Activated CD4-positive, alpha-beta T cell treated with anti-CD3 and anti-CD28 coated beads, Interleukin-2, amount 10 ng/mL, durations not matched to agents 7 days and 5 days (primary cell): ENCODE measurements at regions not wholly inside any gene's neighbourhood (a gene's known extent, or its start where the extent isn't known, plus 50 kb on each side); places are given as distances from the start of the nearest gene placed in this dataset.
A peak's percentile ranks its signal among the peaks of the same experiment; 100 is the strongest.

ENCODE experiments used
- CTCF ChIA-PET: fragments of 350-600 bp; sonication (Branson Sonifier 250); formaldehyde crosslinking; loops from one replicate; lab custom pipeline; 2021; ENCODE audit warnings: antibody characterized with exemption; lab: Charles Lee
- POLR2A ChIA-PET: fragments of 350-600 bp; sonication (Branson Sonifier 250); formaldehyde crosslinking; loops from one replicate; lab custom pipeline; 2021; ENCODE audit warnings: antibody characterized with exemption; lab: Charles Lee
- DNase-seq: peaks from one replicate; pipeline ENCODE4 v3.0.0-alpha.2; 2020
- H3K27ac Mint-ChIP-seq: one replicate; pipeline ENCODE4 v1.8.0; 2021; ENCODE audit warnings: mild to moderate bottlenecking, moderate library complexity, mixed read lengths
- H3K27me3 Mint-ChIP-seq: one replicate; pipeline ENCODE4 v1.8.0; 2021; ENCODE audit warnings: mixed read lengths
- H3K36me3 Mint-ChIP-seq: one replicate; pipeline ENCODE4 v1.8.0; 2021; ENCODE audit warnings: low read depth, mixed read lengths
- H3K4me1 Mint-ChIP-seq: one replicate; pipeline ENCODE4 v1.8.0; 2021; ENCODE audit warnings: mixed read lengths
- H3K4me3 Mint-ChIP-seq: one replicate; pipeline ENCODE4 v1.8.0; 2021; ENCODE audit warnings: mild to moderate bottlenecking, moderate library complexity, mixed read lengths
- H3K9me3 Mint-ChIP-seq: one replicate; pipeline ENCODE4 v1.8.0; 2021; ENCODE audit warnings: mixed read lengths

- H3K36me3 Mint-ChIP-seq = peaks cover 5% of the 10 kb centered on the region
- H3K27me3 Mint-ChIP-seq = no peaks in the 10 kb centered on the region
- peaks cover 14% of the 10 kb centered on the region for H3K4me1 Mint-ChIP-seq
- ChIA-PET POLR2A (no interaction called here), CTCF (interaction anchor here (0.8 to 1.0 kb wide), 2 partner anchors 163 to 231 kb away, joined by 3 read pairs; no protein-coding TSS in a partner anchor)
- peaks cover 32% of the 10 kb centered on the region for H3K9me3 Mint-ChIP-seq
- peak; percentile 62 for DNase-seq
- peak overlapping the region; percentile 74 for H3K27ac Mint-ChIP-seq
- peak overlapping the region; percentile 5 for H3K4me3 Mint-ChIP-seq
Observed at GRCh38 chr10:124225467-124226270, 132.3 kb upstream of the CHST15 start.

DNA sequence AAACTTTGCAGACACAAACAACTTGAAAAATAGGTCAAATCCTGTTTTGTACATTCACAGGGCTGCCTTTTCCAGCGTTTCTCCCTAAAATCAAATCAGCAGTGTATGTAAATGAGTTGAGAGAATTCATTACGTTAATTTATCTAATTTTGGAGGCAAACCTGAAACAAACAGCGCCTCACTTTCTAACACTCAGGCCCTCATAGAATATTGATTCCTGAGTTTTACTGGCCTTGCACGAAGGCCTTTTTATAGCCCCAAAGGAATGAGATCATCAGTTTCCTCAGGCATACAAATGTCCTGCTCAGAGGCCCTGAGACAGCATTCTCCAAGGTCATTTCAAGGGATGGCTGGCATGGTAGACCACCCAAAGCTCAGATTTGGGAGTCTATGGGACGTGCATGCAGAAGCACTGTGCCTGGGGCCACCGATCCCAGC is 131.7 kb upstream of the CHST15 start:
- H3K4me3 Mint-ChIP-seq = no peak overlapping the region
- H3K27ac Mint-ChIP-seq = no peak overlapping the region
- peaks cover 17% of the 10 kb centered on the region for H3K4me1 Mint-ChIP-seq
- no peaks in the 10 kb centered on the region for H3K27me3 Mint-ChIP-seq
- no peak for DNase-seq
- ChIA-PET POLR2A (no interaction called here), CTCF (interaction anchor here (0.8 to 1.0 kb wide), 2 partner anchors 164 to 230 kb away, joined by 3 read pairs; no protein-coding TSS in a partner anchor)
- peaks cover 32% of the 10 kb centered on the region for H3K9me3 Mint-ChIP-seq
- peaks cover 5% of the 10 kb centered on the region for H3K36me3 Mint-ChIP-seq

DNA sequence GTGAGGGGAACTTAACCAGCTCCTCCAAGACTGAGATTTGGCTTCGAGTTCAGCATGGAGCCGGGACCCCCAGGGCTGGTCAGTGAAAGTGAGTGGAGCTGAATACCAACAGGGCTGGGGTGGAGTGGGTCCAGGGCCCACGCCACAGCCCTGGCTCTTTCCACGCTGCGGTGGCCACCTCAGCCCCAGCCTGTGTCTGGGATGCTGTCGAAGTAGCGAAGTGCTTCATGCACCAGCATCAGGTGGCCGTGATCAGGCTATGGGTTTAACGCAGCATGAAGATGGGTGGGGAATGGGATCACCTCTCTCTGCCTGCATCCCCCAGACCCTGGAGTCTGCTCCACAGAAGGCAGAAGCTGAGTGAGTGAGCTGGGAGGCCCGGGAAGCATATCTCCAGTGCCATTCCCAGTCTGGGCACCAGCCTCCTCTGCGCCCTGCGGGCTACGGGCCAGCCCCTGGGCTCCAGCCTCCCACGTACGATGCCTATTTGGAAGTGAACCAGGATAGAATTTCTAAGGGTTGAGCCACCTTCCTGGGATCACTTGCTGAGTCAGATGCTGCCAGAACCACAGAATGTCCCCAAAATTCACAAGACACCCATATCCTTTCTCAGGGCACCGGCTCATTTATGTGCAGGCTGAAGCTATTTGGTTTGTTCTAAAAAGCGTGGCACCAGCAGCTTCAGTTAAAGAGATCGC is 131.1 kb upstream of the CHST15 start:
- Mint-ChIP-seq H3K27me3 (no peaks in the 10 kb centered on the region), H3K36me3 (peaks cover 5% of the 10 kb centered on the region), H3K4me3 (no peak overlapping the region), H3K27ac (no peak overlapping the region), H3K9me3 (peaks cover 29% of the 10 kb centered on the region), H3K4me1 (peaks cover 17% of the 10 kb centered on the region)
- POLR2A ChIA-PET = no interaction called here
- peak; percentile 29 for DNase-seq
- CTCF ChIA-PET = no interaction called here

DNA sequence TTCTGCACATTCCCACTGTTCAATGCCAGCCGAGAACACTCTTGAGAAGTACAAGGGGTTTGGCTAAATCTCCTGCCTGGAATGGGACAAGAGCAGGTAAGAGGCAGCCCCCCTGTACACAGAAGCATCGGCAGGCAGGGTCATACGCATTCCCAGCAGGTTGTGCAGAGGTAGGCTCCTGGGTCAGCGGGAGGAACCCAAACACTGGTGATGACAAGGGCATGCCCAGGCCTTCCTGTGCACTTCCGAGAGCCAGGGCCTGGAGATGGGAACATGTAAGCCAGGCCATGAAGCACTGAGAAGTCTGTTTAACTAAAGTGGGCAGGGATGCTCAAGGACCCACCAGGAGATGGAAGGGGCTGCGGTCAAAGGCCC is 130.3 kb upstream of the CHST15 start:
- Mint-ChIP-seq H3K4me3 (no peak overlapping the region), H3K27me3 (no peaks in the 10 kb centered on the region)

GRCh38 chr10:124222988-124223710 is 129.8 kb upstream of the CHST15 start:
- H3K27me3 Mint-ChIP-seq = no peaks in the 10 kb centered on the region
- POLR2A ChIA-PET = no interaction called here
- peaks cover 21% of the 10 kb centered on the region for H3K9me3 Mint-ChIP-seq
- peaks cover 5% of the 10 kb centered on the region for H3K36me3 Mint-ChIP-seq
- no peak for DNase-seq
- CTCF ChIA-PET = interaction anchor here (0.9 to 1.0 kb wide), 2 partner anchors 76 to 226 kb away, joined by 3 read pairs; no protein-coding TSS in a partner anchor
- peaks cover 17% of the 10 kb centered on the region for H3K4me1 Mint-ChIP-seq
- no peak overlapping the region for H3K4me3 Mint-ChIP-seq
- H3K27ac Mint-ChIP-seq = no peak overlapping the region

More for the DNA sequence above, 130.3 kb upstream of the CHST15 start:
- peaks cover 17% of the 10 kb centered on the region for H3K4me1 Mint-ChIP-seq
- no peak overlapping the region for H3K27ac Mint-ChIP-seq
- peaks cover 5% of the 10 kb centered on the region for H3K36me3 Mint-ChIP-seq
- ChIA-PET POLR2A (no interaction called here), CTCF (interaction anchor here (0.9 kb wide), 1 partner anchor 76 kb away, joined by 3 read pairs; no protein-coding TSS in a partner anchor)
- no peak for DNase-seq
- peaks cover 23% of the 10 kb centered on the region for H3K9me3 Mint-ChIP-seq

DNA sequence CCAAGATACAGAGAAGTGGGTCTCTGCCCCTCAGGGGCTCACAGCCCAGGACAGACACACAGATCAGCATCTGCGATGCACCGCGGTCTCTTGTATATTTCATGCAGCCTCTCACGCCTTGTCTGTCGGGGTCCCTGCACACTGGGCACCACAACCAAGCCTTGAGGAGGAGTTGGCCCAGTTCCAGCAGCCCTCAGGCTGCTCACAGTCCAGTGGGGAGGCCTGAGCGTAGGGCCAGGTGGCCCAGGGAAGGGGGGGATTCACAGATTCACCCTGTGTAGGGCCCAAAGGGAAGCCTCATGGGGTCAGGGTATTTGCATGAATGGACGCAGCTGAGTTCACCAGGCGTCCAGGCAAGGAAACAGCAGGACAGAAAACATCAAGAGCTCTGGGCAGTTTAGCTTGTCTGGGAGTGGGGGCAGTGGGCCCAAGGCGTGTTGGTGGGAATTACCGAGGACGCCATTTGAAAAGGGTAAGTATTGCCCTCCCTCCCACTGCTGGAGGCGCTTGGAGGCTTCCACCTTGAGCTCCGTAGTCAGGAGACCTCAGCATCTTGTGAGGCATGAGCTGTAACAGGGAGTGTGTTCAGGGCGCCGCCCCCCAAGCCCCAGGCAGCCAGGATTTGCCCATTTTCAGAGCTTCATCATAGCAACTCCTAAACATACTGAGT is 129.1 kb upstream of the CHST15 start:
- Mint-ChIP-seq H3K4me1 (peaks cover 17% of the 10 kb centered on the region), H3K27me3 (no peaks in the 10 kb centered on the region), H3K4me3 (no peak overlapping the region), H3K36me3 (peaks cover 4% of the 10 kb centered on the region), H3K9me3 (peaks cover 14% of the 10 kb centered on the region), H3K27ac (no peak overlapping the region)
- CTCF ChIA-PET = interaction anchor here (0.9 to 1.0 kb wide), 2 partner anchors 75 to 225 kb away, joined by 3 read pairs; no protein-coding TSS in a partner anchor
- POLR2A ChIA-PET = no interaction called here
- DNase-seq = no peak

DNA sequence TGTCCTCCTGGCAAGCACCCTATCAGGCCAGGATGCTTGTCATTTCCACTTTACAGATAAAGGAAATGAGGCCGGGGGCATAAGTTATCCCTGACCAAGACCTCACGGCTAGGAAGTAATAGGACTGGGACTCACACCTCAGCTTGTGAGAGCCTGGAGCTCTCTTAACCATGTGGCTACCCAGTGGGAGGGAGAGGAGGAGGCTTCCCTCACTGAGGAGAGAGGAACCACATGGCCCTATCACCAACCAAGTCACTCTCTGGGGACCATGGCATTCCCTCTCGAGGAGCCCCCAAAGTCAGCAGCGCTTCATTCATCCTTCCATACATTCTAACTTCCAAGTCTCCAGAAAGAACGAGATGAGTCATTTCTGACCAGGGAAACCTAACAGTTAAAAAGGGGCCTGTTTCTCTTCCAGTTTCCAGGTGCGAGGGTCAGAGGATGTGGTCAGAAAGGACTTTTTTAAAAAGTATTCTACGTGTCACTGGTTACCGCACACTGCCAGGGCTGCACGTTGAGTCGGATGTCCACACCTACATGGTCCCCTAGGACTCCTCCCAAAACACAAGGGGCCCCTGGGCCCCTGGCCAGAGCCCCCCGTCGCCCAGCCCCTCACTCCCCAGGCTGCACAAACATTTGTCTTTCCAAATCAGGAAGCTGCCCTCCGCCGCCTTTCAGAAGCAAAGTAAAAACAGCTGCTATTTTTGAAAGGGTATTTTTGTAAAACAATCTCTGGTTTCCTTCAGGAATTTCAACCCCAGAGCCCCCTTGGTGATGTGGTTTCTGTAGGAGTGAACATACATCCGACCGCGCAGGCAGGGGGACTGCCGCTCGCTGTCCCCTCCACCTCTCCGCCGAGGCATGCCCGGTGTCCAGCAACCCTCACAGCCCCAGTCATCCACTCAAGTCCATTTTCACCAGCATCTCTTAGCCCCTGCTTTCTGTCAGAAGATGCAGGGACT is 128.2 kb upstream of the CHST15 start:
- H3K4me3 Mint-ChIP-seq = no peak overlapping the region
- H3K27ac Mint-ChIP-seq = no peak overlapping the region
- H3K4me1 Mint-ChIP-seq = peaks cover 17% of the 10 kb centered on the region
- H3K27me3 Mint-ChIP-seq = peaks cover 2% of the 10 kb centered on the region
- no peak for DNase-seq
- ChIA-PET POLR2A (no interaction called here), CTCF (interaction anchor here (2.5 kb wide), 1 partner anchor 21 kb away, joined by 6 read pairs; no protein-coding TSS in a partner anchor)
- peaks cover 6% of the 10 kb centered on the region for H3K9me3 Mint-ChIP-seq
- H3K36me3 Mint-ChIP-seq = no peaks in the 10 kb centered on the region

GRCh38 chr10:124220971-124221355 is 127.6 kb upstream of the CHST15 start:
- CTCF ChIA-PET = interaction anchor here (2.5 kb wide), 1 partner anchor 21 kb away, joined by 6 read pairs; no protein-coding TSS in a partner anchor
- H3K36me3 Mint-ChIP-seq = no peaks in the 10 kb centered on the region
- no peak overlapping the region for H3K4me3 Mint-ChIP-seq
- peaks cover 1% of the 10 kb centered on the region for H3K9me3 Mint-ChIP-seq
- H3K27ac Mint-ChIP-seq = no peak overlapping the region
- POLR2A ChIA-PET = no interaction called here
- peaks cover 2% of the 10 kb centered on the region for H3K27me3 Mint-ChIP-seq
- H3K4me1 Mint-ChIP-seq = peaks cover 17% of the 10 kb centered on the region
- no peak for DNase-seq

- Mint-ChIP-seq H3K4me3 (no peak overlapping the region), H3K4me1 (peaks cover 17% of the 10 kb centered on the region), H3K36me3 (no peaks in the 10 kb centered on the region), H3K27ac (no peak overlapping the region), H3K9me3 (no peaks in the 10 kb centered on the region), H3K27me3 (peaks cover 2% of the 10 kb centered on the region)
- ChIA-PET CTCF (interaction anchor here (2.5 kb wide), 1 partner anchor 20 kb away, joined by 6 read pairs; no protein-coding TSS in a partner anchor), POLR2A (no interaction called here)
- no peak for DNase-seq
Observed at GRCh38 chr10:124220547-124220946, 127.1 kb upstream of the CHST15 start.

DNA sequence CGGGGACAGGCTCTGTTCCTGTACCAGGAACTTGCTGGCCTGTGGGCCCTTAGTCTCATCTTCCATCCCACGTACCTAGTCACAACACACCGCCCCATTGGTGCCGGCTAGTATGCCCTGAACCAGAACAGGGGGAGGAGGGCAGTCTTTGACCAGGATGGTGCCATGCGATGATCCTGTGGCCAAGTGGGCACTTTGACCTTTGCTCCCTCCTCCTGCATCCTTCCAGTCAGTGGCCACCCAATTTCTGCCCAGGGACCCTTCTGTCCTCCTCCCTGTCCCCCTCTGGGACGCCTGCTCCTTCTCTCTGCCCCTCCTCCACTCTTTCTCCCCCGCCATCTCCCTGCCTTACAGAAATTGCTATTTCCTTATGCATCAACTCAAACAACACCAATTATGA is 126.3 kb upstream of the CHST15 start:
- Mint-ChIP-seq H3K27ac (no peak overlapping the region), H3K4me3 (no peak overlapping the region), H3K36me3 (no peaks in the 10 kb centered on the region), H3K27me3 (peaks cover 2% of the 10 kb centered on the region), H3K4me1 (peaks cover 17% of the 10 kb centered on the region), H3K9me3 (no peaks in the 10 kb centered on the region)
- DNase-seq = no peak
- ChIA-PET CTCF (interaction anchor here (0.6 to 2.5 kb wide), 2 partner anchors 19 to 30 kb away, joined by 3 to 6 read pairs; no protein-coding TSS in a partner anchor), POLR2A (no interaction called here)

GRCh38 chr10:124219062-124219461 is 125.7 kb upstream of the CHST15 start:
- Mint-ChIP-seq H3K27ac (no peak overlapping the region), H3K4me1 (peaks cover 17% of the 10 kb centered on the region), H3K9me3 (no peaks in the 10 kb centered on the region), H3K27me3 (peaks cover 2% of the 10 kb centered on the region), H3K36me3 (no peaks in the 10 kb centered on the region), H3K4me3 (no peak overlapping the region)
- no peak for DNase-seq
- ChIA-PET POLR2A (no interaction called here), CTCF (interaction anchor here (2.5 kb wide), 1 partner anchor 19 kb away, joined by 6 read pairs; no protein-coding TSS in a partner anchor)
